ENCODE measurements at regions not wholly inside any gene's neighbourhood (a gene's known extent, or its start where the extent isn't known, plus 50 kb on each side); places are given as distances from the start of the nearest gene placed in this dataset.

- no peak for FAIRE-seq
- no peak for TF ChIP-seq POLR2A (IDR thresholded peaks at IDR 0.05; ENCODE audit: low read depth, low read length)
- TF ChIP-seq MAX (IDR thresholded peaks at IDR 0.05; ENCODE audit: insufficient read depth, insufficient read length), result no peak
- no peak for TF ChIP-seq JUN (IDR thresholded peaks at IDR 0.05; ENCODE audit: borderline replicate concordance, insufficient read depth, insufficient read length, low read depth)
- TF ChIP-seq MYC (IDR thresholded peaks at IDR 0.05; ENCODE audit: low read depth, low read length), result no peak
- no peak for TF ChIP-seq EZH2 (IDR thresholded peaks at IDR 0.05; ENCODE audit: borderline replicate concordance, low read depth, low read length, severe bottlenecking)
- TF ChIP-seq, protein P1, sequence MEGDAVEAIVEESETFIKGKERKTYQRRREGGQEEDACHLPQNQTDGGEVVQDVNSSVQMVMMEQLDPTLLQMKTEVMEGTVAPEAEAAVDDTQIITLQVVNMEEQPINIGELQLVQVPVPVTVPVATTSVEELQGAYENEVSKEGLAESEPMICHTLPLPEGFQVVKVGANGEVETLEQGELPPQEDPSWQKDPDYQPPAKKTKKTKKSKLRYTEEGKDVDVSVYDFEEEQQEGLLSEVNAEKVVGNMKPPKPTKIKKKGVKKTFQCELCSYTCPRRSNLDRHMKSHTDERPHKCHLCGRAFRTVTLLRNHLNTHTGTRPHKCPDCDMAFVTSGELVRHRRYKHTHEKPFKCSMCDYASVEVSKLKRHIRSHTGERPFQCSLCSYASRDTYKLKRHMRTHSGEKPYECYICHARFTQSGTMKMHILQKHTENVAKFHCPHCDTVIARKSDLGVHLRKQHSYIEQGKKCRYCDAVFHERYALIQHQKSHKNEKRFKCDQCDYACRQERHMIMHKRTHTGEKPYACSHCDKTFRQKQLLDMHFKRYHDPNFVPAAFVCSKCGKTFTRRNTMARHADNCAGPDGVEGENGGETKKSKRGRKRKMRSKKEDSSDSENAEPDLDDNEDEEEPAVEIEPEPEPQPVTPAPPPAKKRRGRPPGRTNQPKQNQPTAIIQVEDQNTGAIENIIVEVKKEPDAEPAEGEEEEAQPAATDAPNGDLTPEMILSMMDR (IDR thresholded peaks at IDR 0.05; ENCODE audit: extremely low read depth in 1 of 2, insufficient read depth in 1 of 2, low read depth in 1 of 2, low read length in 2 of 2), result no peak
- no peak for TF ChIP-seq GATA2 (IDR thresholded peaks at IDR 0.05; ENCODE audit: insufficient read depth, insufficient read length, low read depth, low read length)
- no peak for TF ChIP-seq FOS (IDR thresholded peaks at IDR 0.05; ENCODE audit: borderline replicate concordance, insufficient read depth, low read length)
- no peak for TF ChIP-seq POLR2AphosphoS5 (IDR thresholded peaks at IDR 0.05; ENCODE audit: insufficient read depth, low read depth, low read length)
- dilution Hi-C loops (cut with MboI; ENCODE audit: extremely low pct_ligation_motif_present, low sequenced_read_pairs) (no loop called here), intact Hi-C loops (cut with micrococcal nuclease) (no loop called here)
- Histone ChIP-seq H3K9me1 (replicated peaks; ENCODE audit: control insufficient read depth, extremely low read depth, insufficient read depth, low read length) (no peaks in the 10 kb centered on the region), H4K20me1 (replicated peaks; ENCODE audit: control insufficient read depth, extremely low read depth, insufficient read depth, low read length) (no peaks in the 10 kb centered on the region), H3K27me3 (ENCODE audit: control insufficient read depth in 2 of 2, insufficient read depth in 2 of 2, low read length in 2 of 2) (peaks cover 0 to 8% of the 10 kb centered on the region in 2 experiments), H3K36me3 (ENCODE audit: control insufficient read depth in 2 of 2, extremely low read depth in 1 of 2, insufficient read depth in 2 of 2, low read length in 2 of 2) (no peaks in the 10 kb centered on the region), H3K4me2 (ENCODE audit: insufficient read depth, low read length) (no peak overlapping the region), H3K27ac (ENCODE audit: insufficient read depth, low read depth, low read length) (no peak overlapping the region), H3K9ac (replicated peaks; ENCODE audit: extremely low read depth, insufficient read depth, low read length) (no peak overlapping the region), H2AFZ (ENCODE audit: low read depth, low read length) (no peak overlapping the region), H3K79me2 (ENCODE audit: control insufficient read depth, insufficient read depth, low read length) (no peaks in the 10 kb centered on the region), H3K4me3 (replicated peaks in 1 of 3; ENCODE audit: insufficient read depth in 1 of 3, low read depth in 1 of 3, low read length in 3 of 3) (no peak overlapping the region), H3K4me1 (ENCODE audit: control insufficient read depth, extremely low read depth, insufficient read depth, low read length) (no peaks in the 10 kb centered on the region), H3K9me3 (replicated peaks; ENCODE audit: control insufficient read depth, insufficient read depth, low read length) (no peaks in the 10 kb centered on the region)
- DNase-seq (ENCODE audit: low read depth, low spot score), result no peak
- no TSS peak for BruUV-seq (replicated peaks)
- POLR2A ChIA-PET, result no interaction called here
- CTCF ChIA-PET, result no interaction called here
Measured at GRCh38 chr3:33937628-33938027, 139.2 kb downstream of the PDCD6IP start.

Data from endothelial cell of umbilical vein (primary cell).